Upper lobe of left lung (tissue), 6 donors: ENCODE measurements at regions not wholly inside any gene's neighbourhood (a gene's known extent, or its start where the extent isn't known, plus 50 kb on each side); places are given as distances from the start of the nearest gene placed in this dataset.

Source experiments
- ATAC-seq, 2 donors: fragments of 200-7000 bp; cut with Tn5 transposase; one replicate each; pipeline ENCODE4 v1.9.1; 2022; ENCODE audit warnings: mild to moderate bottlenecking in 2 of 2, moderate library complexity in 2 of 2; ENCODE audit not compliant: low FRiP score in 2 of 2
- DNase-seq, 2 donors: peaks; one replicate each; pipeline ENCODE4 v3.0.0-alpha.2; 2019 to 2020
- H3K27ac ChIP-seq, 4 donors: fragments of 200-600 bp; sonication (generic); one replicate each; pipeline ENCODE4 v1.5.1; 2016 to 2019
- H3K27me3 ChIP-seq, 4 donors: fragments of 200-600 bp; sonication (generic); one replicate each; pipeline ENCODE4 v1.5.1; 2017 to 2019
- H3K36me3 ChIP-seq, 4 donors: fragments of 200-600 bp; sonication (generic); one replicate each; pipeline ENCODE4 v1.5.1; 2016 to 2019
- H3K4me1 ChIP-seq, 4 donors: fragments of 200-600 bp; sonication (generic); one replicate each; pipeline ENCODE4 v1.5.1; 2018 to 2019
- H3K4me3 ChIP-seq, 4 donors: fragments of 200-600 bp; sonication (generic); one replicate each; pipeline ENCODE4 v1.5.1; 2017 to 2019; ENCODE audit warnings: mild to moderate bottlenecking in 2 of 4, moderate library complexity in 1 of 4
- H3K9me3 ChIP-seq, 4 donors: fragments of 200-600 bp; sonication (generic); one replicate each; pipeline ENCODE4 v1.5.1; 2018 to 2019
- EP300 ChIP-seq, 4 donors: sonication (generic); formaldehyde crosslinking; IDR thresholded peaks; one replicate each; pipeline ENCODE4 v1.5.1; 2017; ENCODE audit warnings: antibody characterized with exemption in 4 of 4, control low read depth in 2 of 4
- POLR2A ChIP-seq, 4 donors: fragments of 450-650 bp; IDR thresholded peaks; one replicate each; pipeline ENCODE4 v1.5.1; 2016 to 2017; ENCODE audit warnings: antibody characterized with exemption in 4 of 4, mild to moderate bottlenecking in 2 of 4
- POLR2AphosphoS5 ChIP-seq, 2 donors: sonication (generic); formaldehyde crosslinking; IDR thresholded peaks; one replicate each; pipeline ENCODE4 v1.5.1; 2017; ENCODE audit warnings: antibody characterized with exemption in 2 of 2
- WGBS, 2 donors: methylation state at CpG; one replicate each; pipeline ENCODE4 v1.1.5; 2017 to 2018; 5-methylcytosine and 5-hydroxymethylcytosine counted together
- TF ChIP-seq, protein P1 (sequence below), 6 experiments: fragments of 450-650 bp in 4 of 6; fragments of 200-600 bp in 2 of 6; sonication (generic) in 2 of 6; IDR thresholded peaks; one replicate each; pipeline ENCODE4 v1.5.1; 2016 to 2019; ENCODE audit warnings: antibody characterized with exemption in 6 of 6
- donor health status: DM: no; HTN: no; CAD: no; lungs with moderate emphysema.
- donor health status: DM: no; HTN: yes; CAD: no; lungs with severe emphysema.

- ATAC-seq (no peak), DNase-seq (no peak)
- peaks cover 5 to 23% (median 17%) of the 10 kb centered on the region in 4 donors for H3K4me1 ChIP-seq
Measured at GRCh38 chr16:85199069-85199725, 86.9 kb upstream of the CIBAR2 start.

GRCh38 chr16:85199880-85200279 is 87.6 kb upstream of the CIBAR2 start:
- no peak for ATAC-seq
- no peak for DNase-seq
- H3K4me3 ChIP-seq, result no peak overlapping the region
- H3K4me1 ChIP-seq, result peaks cover 5 to 30% (median 17%) of the 10 kb centered on the region in 4 donors
- WGBS, 2 donors, result 88 to 93% methylated on average over 9 of the region's 9 CpGs
- H3K27ac ChIP-seq, result no peak overlapping the region
- H3K27me3 ChIP-seq, result no peaks in the 10 kb centered on the region
- no peaks in the 10 kb centered on the region for H3K36me3 ChIP-seq
- TF ChIP-seq EP300 (IDR thresholded peaks at IDR 0.05) (no peak), POLR2A (IDR thresholded peaks at IDR 0.05) (no peak), POLR2AphosphoS5 (IDR thresholded peaks at IDR 0.05) (no peak)
- TF ChIP-seq, protein P1, sequence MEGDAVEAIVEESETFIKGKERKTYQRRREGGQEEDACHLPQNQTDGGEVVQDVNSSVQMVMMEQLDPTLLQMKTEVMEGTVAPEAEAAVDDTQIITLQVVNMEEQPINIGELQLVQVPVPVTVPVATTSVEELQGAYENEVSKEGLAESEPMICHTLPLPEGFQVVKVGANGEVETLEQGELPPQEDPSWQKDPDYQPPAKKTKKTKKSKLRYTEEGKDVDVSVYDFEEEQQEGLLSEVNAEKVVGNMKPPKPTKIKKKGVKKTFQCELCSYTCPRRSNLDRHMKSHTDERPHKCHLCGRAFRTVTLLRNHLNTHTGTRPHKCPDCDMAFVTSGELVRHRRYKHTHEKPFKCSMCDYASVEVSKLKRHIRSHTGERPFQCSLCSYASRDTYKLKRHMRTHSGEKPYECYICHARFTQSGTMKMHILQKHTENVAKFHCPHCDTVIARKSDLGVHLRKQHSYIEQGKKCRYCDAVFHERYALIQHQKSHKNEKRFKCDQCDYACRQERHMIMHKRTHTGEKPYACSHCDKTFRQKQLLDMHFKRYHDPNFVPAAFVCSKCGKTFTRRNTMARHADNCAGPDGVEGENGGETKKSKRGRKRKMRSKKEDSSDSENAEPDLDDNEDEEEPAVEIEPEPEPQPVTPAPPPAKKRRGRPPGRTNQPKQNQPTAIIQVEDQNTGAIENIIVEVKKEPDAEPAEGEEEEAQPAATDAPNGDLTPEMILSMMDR (IDR thresholded peaks at IDR 0.05), result no peak
- H3K9me3 ChIP-seq, result no peaks in the 10 kb centered on the region

More at GRCh38 chr16:85199069-85199725, 86.9 kb upstream of the CIBAR2 start:
- H3K9me3 ChIP-seq, result no peaks in the 10 kb centered on the region
- no peaks in the 10 kb centered on the region for H3K27me3 ChIP-seq
- WGBS, 2 donors, result 67 to 85% methylated on average over 21 of the region's 21 CpGs
- H3K4me3 ChIP-seq, result no peak overlapping the region
- no peak for TF ChIP-seq EP300 (IDR thresholded peaks at IDR 0.05)
- TF ChIP-seq, protein P1 (IDR thresholded peaks at IDR 0.05), result no peak
- TF ChIP-seq POLR2AphosphoS5 (IDR thresholded peaks at IDR 0.05), result no peak
- TF ChIP-seq POLR2A (IDR thresholded peaks at IDR 0.05), result no peak
- H3K27ac ChIP-seq, result no peak overlapping the region
- H3K36me3 ChIP-seq, result no peaks in the 10 kb centered on the region

DNA sequence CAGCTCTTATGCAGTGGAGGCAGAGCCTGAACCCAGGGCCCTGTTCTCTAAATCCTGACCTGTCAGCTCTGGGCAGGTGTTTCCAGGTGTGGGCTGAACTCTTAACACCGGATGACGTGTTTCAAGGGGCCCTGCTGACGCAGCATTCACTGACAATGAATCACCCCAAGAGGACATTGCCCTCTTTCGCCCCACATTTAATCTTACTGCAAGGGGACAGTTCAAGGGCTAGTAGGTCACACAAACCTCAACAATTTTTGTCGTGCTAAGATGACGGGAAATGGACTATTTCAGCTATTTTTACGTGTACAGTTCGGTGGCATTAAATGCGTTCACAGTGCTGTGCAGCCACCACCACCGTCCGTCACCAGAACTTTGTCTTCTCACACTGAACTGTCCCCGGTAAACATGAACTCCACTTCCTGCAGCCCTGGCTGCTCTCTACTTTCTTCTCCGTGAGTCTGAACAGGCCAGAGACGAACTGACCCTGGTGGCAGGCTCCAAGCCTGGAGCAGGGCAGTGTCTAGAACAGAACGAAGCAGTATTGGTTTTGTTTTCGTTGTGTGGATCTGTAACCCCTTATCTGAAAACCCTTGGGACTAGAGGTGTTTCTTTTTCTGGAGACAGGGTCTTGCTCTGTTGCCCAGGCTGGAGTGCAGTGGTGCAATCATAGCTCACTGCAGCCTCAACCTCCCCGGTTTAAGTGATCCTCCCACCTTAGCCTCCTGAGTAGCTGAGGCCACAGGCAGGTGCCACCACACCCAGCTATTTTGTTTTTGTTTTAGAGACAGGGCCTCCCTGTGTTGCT is 88.4 kb upstream of the CIBAR2 start:
- ATAC-seq (no peak), DNase-seq (no peak)
- no peaks in the 10 kb centered on the region for H3K27me3 ChIP-seq
- TF ChIP-seq POLR2AphosphoS5 (IDR thresholded peaks at IDR 0.05), result no peak
- TF ChIP-seq EP300 (IDR thresholded peaks at IDR 0.05), result no peak
- TF ChIP-seq POLR2A (IDR thresholded peaks at IDR 0.05), result no peak
- TF ChIP-seq, protein P1 (IDR thresholded peaks at IDR 0.05), result no peak
- no peaks in the 10 kb centered on the region for H3K36me3 ChIP-seq
- peaks cover 8 to 31% (median 19%) of the 10 kb centered on the region in 4 donors for H3K4me1 ChIP-seq
- no peaks in the 10 kb centered on the region for H3K9me3 ChIP-seq
- H3K4me3 ChIP-seq, result no peak overlapping the region
- no peak overlapping the region for H3K27ac ChIP-seq
- WGBS, 2 donors, result 80 to 83% methylated on average over 17 of the region's 17 CpGs

GRCh38 chr16:85201574-85201973 is 89.3 kb upstream of the CIBAR2 start:
- no peaks in the 10 kb centered on the region for H3K27me3 ChIP-seq
- H3K4me3 ChIP-seq, result no peak overlapping the region
- no peaks in the 10 kb centered on the region for H3K36me3 ChIP-seq
- H3K27ac ChIP-seq, result peak overlapping the region in 3 of 4 donors; percentile 40 to 76 (median 75)
- H3K9me3 ChIP-seq, result no peaks in the 10 kb centered on the region
- no peak for DNase-seq
- WGBS, 2 donors, result 83 to 84% methylated on average over 8 of the region's 8 CpGs
- no peak for TF ChIP-seq POLR2A (IDR thresholded peaks at IDR 0.05)
- TF ChIP-seq EP300 (IDR thresholded peaks at IDR 0.05), result no peak
- TF ChIP-seq POLR2AphosphoS5 (IDR thresholded peaks at IDR 0.05), result no peak
- TF ChIP-seq, protein P1 (IDR thresholded peaks at IDR 0.05), result no peak
- no peak for ATAC-seq
- H3K4me1 ChIP-seq, result peaks cover 12 to 32% (median 28%) of the 10 kb centered on the region in 4 donors
